ENCODE measurements at regions not wholly inside any gene's neighbourhood (a gene's known extent, or its start where the extent isn't known, plus 50 kb on each side); places are given as distances from the start of the nearest gene placed in this dataset.

DNA sequence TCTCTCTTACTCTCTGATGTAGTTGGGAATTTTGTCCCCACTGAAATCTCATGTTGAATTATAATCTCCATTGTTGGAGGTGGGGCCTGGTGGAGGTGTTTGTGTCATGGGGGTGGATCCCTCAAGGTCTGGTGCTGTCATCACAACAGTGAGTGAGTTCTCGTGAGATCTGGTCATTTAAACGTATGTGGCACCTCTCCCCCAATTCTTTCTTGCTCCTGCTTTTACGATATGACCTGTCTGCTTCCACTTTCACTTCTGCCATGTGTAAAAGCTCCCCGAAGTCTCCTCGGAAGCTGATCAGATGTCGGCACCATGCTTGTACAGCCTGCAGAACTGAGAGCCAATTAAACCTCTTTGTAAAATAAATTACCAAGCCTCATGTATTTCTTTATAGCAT is 337.8 kb upstream of the CDH2 start:
- no peaks in the 10 kb centered on the region for H3K36me3 ChIP-seq (replicated peaks; ENCODE audit: insufficient read depth, low read depth)
- H2AFZ ChIP-seq, result no peak overlapping the region
- no peak overlapping the region for H3K27ac ChIP-seq
- H3K79me2 ChIP-seq, result no peaks in the 10 kb centered on the region
- H3K9me2 ChIP-seq (replicated peaks; ENCODE audit: insufficient read depth), result no peaks in the 10 kb centered on the region
- TF ChIP-seq EZH2phosphoT487 (IDR thresholded peaks at IDR 0.05; ENCODE audit: low read depth, severe bottlenecking, unreplicated experiment) (no peak), EZH2 (IDR thresholded peaks at IDR 0.05; ENCODE audit: borderline replicate concordance) (no peak)
- TF ChIP-seq, protein P1, sequence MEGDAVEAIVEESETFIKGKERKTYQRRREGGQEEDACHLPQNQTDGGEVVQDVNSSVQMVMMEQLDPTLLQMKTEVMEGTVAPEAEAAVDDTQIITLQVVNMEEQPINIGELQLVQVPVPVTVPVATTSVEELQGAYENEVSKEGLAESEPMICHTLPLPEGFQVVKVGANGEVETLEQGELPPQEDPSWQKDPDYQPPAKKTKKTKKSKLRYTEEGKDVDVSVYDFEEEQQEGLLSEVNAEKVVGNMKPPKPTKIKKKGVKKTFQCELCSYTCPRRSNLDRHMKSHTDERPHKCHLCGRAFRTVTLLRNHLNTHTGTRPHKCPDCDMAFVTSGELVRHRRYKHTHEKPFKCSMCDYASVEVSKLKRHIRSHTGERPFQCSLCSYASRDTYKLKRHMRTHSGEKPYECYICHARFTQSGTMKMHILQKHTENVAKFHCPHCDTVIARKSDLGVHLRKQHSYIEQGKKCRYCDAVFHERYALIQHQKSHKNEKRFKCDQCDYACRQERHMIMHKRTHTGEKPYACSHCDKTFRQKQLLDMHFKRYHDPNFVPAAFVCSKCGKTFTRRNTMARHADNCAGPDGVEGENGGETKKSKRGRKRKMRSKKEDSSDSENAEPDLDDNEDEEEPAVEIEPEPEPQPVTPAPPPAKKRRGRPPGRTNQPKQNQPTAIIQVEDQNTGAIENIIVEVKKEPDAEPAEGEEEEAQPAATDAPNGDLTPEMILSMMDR (IDR thresholded peaks at IDR 0.05; ENCODE audit: poor library complexity), result no peak
- DNase-seq (ENCODE audit: low spot score), result no peak
- H3K4me3 ChIP-seq, result no peak overlapping the region
- no peaks in the 10 kb centered on the region for H3K27me3 ChIP-seq
- H3K4me1 ChIP-seq (ENCODE audit: insufficient read depth), result no peaks in the 10 kb centered on the region
- H3K9me3 ChIP-seq (ENCODE audit: low read depth), result no peaks in the 10 kb centered on the region
- 86% methylated on average over 6 of the region's 6 CpGs for WGBS (ENCODE audit: low lambda C conversion rate, missing lambda C conversion rate)
- H3K4me2 ChIP-seq, result no peak overlapping the region
- H4K20me1 ChIP-seq (ENCODE audit: insufficient read depth, poor library complexity, severe bottlenecking), result no peaks in the 10 kb centered on the region

DNA sequence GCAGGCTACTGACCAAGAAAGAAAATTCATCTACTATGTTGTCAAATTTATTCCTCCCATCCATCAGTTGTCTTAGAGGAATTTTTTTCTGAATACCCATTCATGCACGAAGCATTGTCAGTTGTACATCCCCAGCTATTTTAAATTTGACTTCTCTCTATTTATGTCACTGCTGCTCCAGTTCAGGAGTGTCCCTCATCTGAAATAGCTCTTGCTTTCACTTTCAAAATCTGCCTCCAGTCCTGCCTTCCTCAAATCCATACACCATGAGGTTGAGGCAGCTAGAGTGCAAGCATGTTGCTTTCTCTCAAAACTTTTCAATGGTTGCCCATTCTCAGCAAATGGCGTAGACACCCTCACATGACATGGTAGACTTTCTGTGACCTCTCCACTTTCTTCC is 335.4 kb upstream of the CDH2 start:
- Histone ChIP-seq H3K9me2 (replicated peaks; ENCODE audit: insufficient read depth) (no peaks in the 10 kb centered on the region), H3K4me1 (ENCODE audit: insufficient read depth) (no peaks in the 10 kb centered on the region), H3K36me3 (replicated peaks; ENCODE audit: insufficient read depth, low read depth) (no peaks in the 10 kb centered on the region), H3K27ac (no peak overlapping the region), H3K4me2 (no peak overlapping the region), H3K79me2 (no peaks in the 10 kb centered on the region), H2AFZ (no peak overlapping the region), H4K20me1 (ENCODE audit: insufficient read depth, poor library complexity, severe bottlenecking) (no peaks in the 10 kb centered on the region), H3K9me3 (ENCODE audit: low read depth) (no peaks in the 10 kb centered on the region), H3K4me3 (no peak overlapping the region), H3K27me3 (no peaks in the 10 kb centered on the region)
- no peak for TF ChIP-seq EZH2phosphoT487 (IDR thresholded peaks at IDR 0.05; ENCODE audit: low read depth, severe bottlenecking, unreplicated experiment)
- TF ChIP-seq, protein P1 (IDR thresholded peaks at IDR 0.05; ENCODE audit: poor library complexity), result no peak
- no peak for TF ChIP-seq EZH2 (IDR thresholded peaks at IDR 0.05; ENCODE audit: borderline replicate concordance)
- 94% methylated on average over 2 of the region's 2 CpGs for WGBS (ENCODE audit: low lambda C conversion rate, missing lambda C conversion rate)
- no peak for DNase-seq (ENCODE audit: low spot score)

DNA sequence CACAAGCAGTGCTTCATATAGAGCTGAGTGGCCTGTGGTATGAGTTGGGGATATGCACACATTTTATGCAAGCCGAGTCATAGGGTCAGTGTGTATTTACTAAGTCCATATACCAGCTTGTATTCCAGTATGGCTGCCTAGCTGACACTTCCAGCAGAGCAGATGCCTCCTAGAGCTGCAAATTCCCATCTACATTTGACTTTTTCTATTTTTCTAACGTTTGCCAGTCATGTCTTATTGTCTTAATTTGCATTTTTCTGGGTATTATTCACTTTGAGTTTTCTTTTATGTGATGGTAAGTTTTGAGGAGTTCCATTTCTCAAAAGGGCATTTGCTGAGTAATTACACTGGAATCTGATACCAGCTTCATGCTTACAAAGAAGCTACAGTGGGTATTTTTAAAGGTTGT is 334.5 kb upstream of the CDH2 start:
- no peaks in the 10 kb centered on the region for H4K20me1 ChIP-seq (ENCODE audit: insufficient read depth, poor library complexity, severe bottlenecking)
- no peak overlapping the region for H3K27ac ChIP-seq
- H3K79me2 ChIP-seq, result no peaks in the 10 kb centered on the region
- H3K27me3 ChIP-seq, result no peaks in the 10 kb centered on the region
- WGBS (ENCODE audit: low lambda C conversion rate, missing lambda C conversion rate), result 56% methylated on average over 2 of the region's 2 CpGs
- no peaks in the 10 kb centered on the region for H3K9me2 ChIP-seq (replicated peaks; ENCODE audit: insufficient read depth)
- no peak overlapping the region for H3K4me2 ChIP-seq
- no peak for TF ChIP-seq EZH2 (IDR thresholded peaks at IDR 0.05; ENCODE audit: borderline replicate concordance)
- TF ChIP-seq, protein P1 (IDR thresholded peaks at IDR 0.05; ENCODE audit: poor library complexity), result no peak
- TF ChIP-seq EZH2phosphoT487 (IDR thresholded peaks at IDR 0.05; ENCODE audit: low read depth, severe bottlenecking, unreplicated experiment), result no peak
- H3K9me3 ChIP-seq (ENCODE audit: low read depth), result no peaks in the 10 kb centered on the region
- no peak overlapping the region for H2AFZ ChIP-seq
- no peak overlapping the region for H3K4me3 ChIP-seq
- no peaks in the 10 kb centered on the region for H3K36me3 ChIP-seq (replicated peaks; ENCODE audit: insufficient read depth, low read depth)
- no peak for DNase-seq (ENCODE audit: low spot score)
- no peaks in the 10 kb centered on the region for H3K4me1 ChIP-seq (ENCODE audit: insufficient read depth)

DNA sequence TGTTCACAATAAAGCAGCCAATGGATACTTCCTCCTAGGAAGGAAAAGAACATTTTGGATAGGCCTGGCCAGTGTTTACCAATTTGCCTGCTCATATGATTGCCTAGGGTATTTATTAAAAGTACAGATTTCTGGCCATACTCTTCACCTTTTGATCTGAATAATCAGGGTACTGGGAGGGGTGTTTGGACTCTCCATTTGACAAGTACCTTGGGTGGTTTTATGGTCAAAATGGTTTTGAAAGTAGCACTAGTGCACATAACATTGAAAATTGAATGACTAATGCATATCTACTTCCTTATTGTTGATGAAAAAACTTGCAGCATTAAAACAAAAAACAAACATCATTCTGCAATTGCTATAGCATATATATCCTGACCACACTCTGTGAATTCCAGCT is 333.3 kb upstream of the CDH2 start:
- Histone ChIP-seq H3K9me3 (ENCODE audit: low read depth) (no peaks in the 10 kb centered on the region), H3K4me1 (ENCODE audit: insufficient read depth) (no peaks in the 10 kb centered on the region), H3K4me3 (no peak overlapping the region), H3K27me3 (no peaks in the 10 kb centered on the region), H3K36me3 (replicated peaks; ENCODE audit: insufficient read depth, low read depth) (no peaks in the 10 kb centered on the region), H3K27ac (no peak overlapping the region), H3K9me2 (replicated peaks; ENCODE audit: insufficient read depth) (no peaks in the 10 kb centered on the region), H4K20me1 (ENCODE audit: insufficient read depth, poor library complexity, severe bottlenecking) (no peaks in the 10 kb centered on the region), H2AFZ (no peak overlapping the region), H3K4me2 (no peak overlapping the region), H3K79me2 (no peaks in the 10 kb centered on the region)
- DNase-seq (ENCODE audit: low spot score), result no peak
- TF ChIP-seq, protein P1 (IDR thresholded peaks at IDR 0.05; ENCODE audit: poor library complexity), result no peak
- TF ChIP-seq EZH2phosphoT487 (IDR thresholded peaks at IDR 0.05; ENCODE audit: low read depth, severe bottlenecking, unreplicated experiment) (no peak), EZH2 (IDR thresholded peaks at IDR 0.05; ENCODE audit: borderline replicate concordance) (no peak)

Measured in hepatocyte (in vitro differentiated cells).